ENCODE measurements at regions not wholly inside any gene's neighbourhood (a gene's known extent, or its start where the extent isn't known, plus 50 kb on each side); places are given as distances from the start of the nearest gene placed in this dataset.

- no peak for DNase-seq
These were observed 95.6 kb downstream of the RIPK4 start for GRCh38 chr21:41671212-41671762.

GRCh38 chr21:41670056-41670805, 96.6 kb downstream of the RIPK4 start:
- DNase-seq = no peak

- no peak for DNase-seq
These were observed 97.4 kb downstream of the RIPK4 start for GRCh38 chr21:41669533-41669830.

GRCh38 chr21:41668686-41669532, 97.9 kb downstream of the RIPK4 start:
- DNase-seq = no peak

- DNase-seq = no peak
These were observed 98.8 kb downstream of the RIPK4 start for GRCh38 chr21:41668051-41668541.

- DNase-seq = no peak
These were observed 99.7 kb downstream of the RIPK4 start for GRCh38 chr21:41667136-41667535.

- no peak for DNase-seq
These were observed 100.2 kb downstream of the RIPK4 start for GRCh38 chr21:41666641-41667081.

GRCh38 chr21:41665766-41666595, 100.9 kb downstream of the RIPK4 start:
- no peak for DNase-seq

GRCh38 chr21:41664881-41665765, 101.7 kb downstream of the RIPK4 start:
- DNase-seq = no peak

- DNase-seq = no peak
These were observed 102.8 kb downstream of the RIPK4 start for GRCh38 chr21:41663805-41664788.

GRCh38 chr21:41662761-41663160, 104.1 kb downstream of the RIPK4 start:
- DNase-seq = no peak

GRCh38 chr21:41662161-41662560, 104.7 kb downstream of the RIPK4 start:
- no peak for DNase-seq

GRCh38 chr21:41660748-41661147, 106.1 kb downstream of the RIPK4 start:
- no peak for DNase-seq

GRCh38 chr21:41659791-41660560, 106.9 kb downstream of the RIPK4 start:
- no peak for DNase-seq

GRCh38 chr21:41656946-41657525, 109.8 kb downstream of the RIPK4 start:
- DNase-seq = no peak

GRCh38 chr21:41655259-41655658, 111.6 kb downstream of the RIPK4 start:
- DNase-seq = no peak

- DNase-seq = no peak
These were observed 112.8 kb downstream of the RIPK4 start for GRCh38 chr21:41653954-41654491.

- DNase-seq = no peak
These were observed 113.5 kb downstream of the RIPK4 start for GRCh38 chr21:41653243-41653953.
